ENCODE measurements at regions not wholly inside any gene's neighbourhood (a gene's known extent, or its start where the extent isn't known, plus 50 kb on each side); places are given as distances from the start of the nearest gene placed in this dataset.

DNA sequence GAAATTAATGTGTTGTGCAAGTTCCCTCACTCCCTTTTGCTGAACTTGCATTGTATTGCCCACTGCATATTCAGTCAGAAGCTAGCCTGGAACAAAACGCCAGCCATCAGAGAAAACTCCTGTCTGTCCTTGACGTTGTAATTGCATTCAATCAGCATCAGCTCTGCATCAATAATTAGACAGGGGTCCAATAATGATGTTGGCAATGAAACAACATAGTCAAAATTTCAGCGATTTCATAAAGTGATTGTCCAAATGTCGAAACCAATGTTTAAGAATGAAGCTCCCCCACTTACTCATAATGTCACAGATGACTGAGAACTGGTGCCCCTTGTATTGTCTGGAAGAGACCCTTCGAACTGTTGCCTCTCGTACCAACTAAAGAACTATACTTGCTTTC lies 504.2 kb upstream of the TENM3 start:
- TF ChIP-seq POLR2AphosphoS5 (IDR thresholded peaks at IDR 0.05; ENCODE audit: low read depth, low read length) (no peak), POLR2A (IDR thresholded peaks at IDR 0.05; ENCODE audit: low read depth, low read length) (no peak)
